ENCODE measurements at regions not wholly inside any gene's neighbourhood (a gene's known extent, or its start where the extent isn't known, plus 50 kb on each side); places are given as distances from the start of the nearest gene placed in this dataset.

- TF ChIP-seq CTCF (IDR thresholded peaks at IDR 0.05) (no peak), POLR2A (IDR thresholded peaks at IDR 0.05) (no peak)
These were observed 201.0 kb upstream of the STXBP5 start for GRCh38 chr6:147003186-147003585.
